ENCODE measurements at regions not wholly inside any gene's neighbourhood (a gene's known extent, or its start where the extent isn't known, plus 50 kb on each side); places are given as distances from the start of the nearest gene placed in this dataset.

DNA sequence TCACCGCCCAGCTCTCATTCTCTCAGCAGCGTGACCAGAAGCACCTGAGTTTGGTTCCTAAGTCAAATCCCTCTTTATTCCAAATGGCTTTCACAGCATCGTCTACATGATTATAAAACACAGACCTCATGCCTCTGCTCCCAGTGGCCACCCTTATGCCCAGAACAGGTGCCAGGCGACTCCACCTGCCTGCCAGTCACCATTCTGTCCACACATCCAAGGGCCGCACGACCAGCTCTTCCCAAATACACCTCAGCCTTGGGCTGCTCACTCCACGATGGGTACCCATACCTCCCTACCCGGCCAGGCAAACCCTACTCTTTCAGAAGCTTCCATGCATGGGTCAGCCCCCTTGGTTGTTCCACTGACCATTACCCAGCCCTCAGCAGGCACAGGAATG is 851.6 kb upstream of the SALL3 start:
- no peak for DNase-seq

- no peak for DNase-seq
Measured at GRCh38 chr18:78129260-78129659, 850.4 kb upstream of the SALL3 start.

- DNase-seq, result no peak
Measured at GRCh38 chr18:78130232-78131195, 849.1 kb upstream of the SALL3 start.

- DNase-seq, result no peak
Measured at GRCh38 chr18:78133729-78134128, 845.9 kb upstream of the SALL3 start.

GRCh38 chr18:78136986-78137385 is 842.6 kb upstream of the SALL3 start:
- no peak for DNase-seq

- no peak for DNase-seq
Measured at GRCh38 chr18:78138983-78139496, 840.6 kb upstream of the SALL3 start.

- DNase-seq, result no peak
Measured at GRCh38 chr18:78140294-78140693, 839.3 kb upstream of the SALL3 start.

GRCh38 chr18:78144669-78145068 is 834.9 kb upstream of the SALL3 start:
- no peak for DNase-seq

DNA sequence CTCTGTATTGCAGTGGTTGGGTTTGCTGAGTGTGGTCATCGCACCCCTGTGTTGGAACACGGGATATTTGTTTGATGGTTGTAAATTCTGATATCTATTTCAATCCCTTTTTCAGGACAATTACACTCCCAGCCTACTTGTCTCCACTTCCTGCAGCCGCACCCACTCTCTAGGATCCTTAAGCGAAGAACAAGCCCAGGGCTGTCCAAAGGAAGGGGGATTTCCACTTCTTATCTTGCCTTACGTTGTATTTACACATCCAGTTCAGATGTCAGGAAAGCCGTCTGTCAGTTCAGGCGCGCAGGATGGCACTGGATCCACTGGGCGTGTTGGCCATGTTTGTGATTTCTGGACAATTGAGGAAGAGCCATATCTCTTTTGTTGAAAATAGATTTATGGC is 834.5 kb upstream of the SALL3 start:
- no peak for DNase-seq

DNA sequence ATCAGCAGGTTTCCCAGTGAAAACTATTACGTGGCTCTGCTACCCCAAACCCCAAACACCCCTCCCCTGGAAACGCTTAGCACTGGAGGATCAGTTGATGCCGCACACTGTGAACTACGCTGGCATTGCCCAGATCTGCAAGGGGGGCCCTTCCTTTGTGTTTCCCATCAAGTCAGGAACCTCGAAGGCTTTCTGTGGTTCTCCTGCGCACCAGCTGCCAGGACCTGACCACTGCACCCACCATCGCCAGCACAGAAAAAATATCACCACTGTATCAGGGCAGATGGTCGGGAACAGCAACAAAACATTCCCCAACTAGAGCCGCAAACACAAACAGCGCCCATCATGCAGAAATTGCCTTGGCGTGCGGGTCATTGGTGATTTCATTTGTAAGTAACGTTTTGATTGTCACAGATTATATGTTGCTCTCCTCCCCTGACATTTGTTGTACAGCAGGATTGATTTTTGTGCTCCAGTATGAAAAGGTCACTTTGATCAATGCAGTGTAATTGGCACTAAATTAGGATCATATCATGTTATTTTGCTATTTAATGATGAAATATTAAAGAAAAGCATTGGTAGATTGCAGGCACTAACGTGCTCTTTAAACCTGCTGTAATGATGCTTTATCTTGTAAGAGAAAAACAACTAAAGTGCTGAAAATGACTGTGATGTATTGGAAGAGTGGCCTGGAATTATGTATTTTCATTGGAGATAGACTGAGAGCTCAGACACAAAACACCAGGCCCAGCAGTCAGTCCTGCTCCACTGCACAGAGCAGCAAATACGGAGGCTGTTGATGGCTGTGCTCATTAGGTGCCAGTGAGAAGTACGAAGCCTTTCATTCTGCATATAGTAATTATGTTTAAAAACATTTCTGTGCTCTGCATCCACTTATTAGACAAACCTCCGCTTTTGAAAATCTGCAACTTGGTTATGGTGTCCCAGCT is 833.2 kb upstream of the SALL3 start:
- DNase-seq, result no peak

DNA sequence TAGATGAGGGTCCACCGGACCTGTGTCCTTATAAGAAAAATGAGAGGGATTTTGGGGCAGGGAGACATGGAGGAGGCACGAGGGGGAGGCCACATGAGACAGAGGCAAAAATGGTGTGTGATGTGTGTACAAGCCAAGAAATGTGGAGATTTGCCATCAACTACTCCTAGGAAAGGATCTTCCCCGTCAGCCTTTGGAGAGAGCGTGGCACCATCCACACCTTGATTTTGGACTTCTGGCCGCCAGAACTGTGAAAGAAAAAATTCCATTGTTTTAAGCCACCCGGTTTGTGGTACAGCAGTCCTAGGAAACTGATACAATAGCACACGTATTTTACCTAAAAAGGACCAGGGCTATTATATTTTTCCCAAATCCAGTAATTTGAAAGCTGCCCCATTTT is 829.0 kb upstream of the SALL3 start:
- no peak for DNase-seq

GRCh38 chr18:78151234-78151633 is 828.4 kb upstream of the SALL3 start:
- no peak for DNase-seq

- no peak for DNase-seq
Measured at GRCh38 chr18:78151948-78152725, 827.5 kb upstream of the SALL3 start.

GRCh38 chr18:78153362-78153761 is 826.3 kb upstream of the SALL3 start:
- DNase-seq, result no peak

DNA sequence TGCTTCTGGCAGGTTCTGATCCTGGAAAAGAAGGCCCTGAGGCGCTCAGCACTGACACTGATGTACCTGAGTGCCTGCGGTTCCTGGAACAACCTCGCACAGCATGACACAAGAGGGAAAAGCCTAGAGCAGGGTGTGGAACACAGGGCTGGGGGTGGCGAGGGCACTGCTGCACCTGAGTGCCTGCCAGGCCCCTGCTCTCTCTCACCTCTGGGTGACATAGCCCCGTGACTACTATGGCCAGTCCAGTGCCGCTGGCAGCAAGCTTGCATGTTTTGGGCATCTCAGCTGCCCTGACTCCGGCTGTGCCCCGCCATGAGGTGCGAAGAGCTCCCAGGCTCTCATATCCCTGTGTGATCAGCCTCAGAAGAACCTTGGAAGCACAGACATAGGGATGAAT is 825.2 kb upstream of the SALL3 start:
- no peak for DNase-seq

DNA sequence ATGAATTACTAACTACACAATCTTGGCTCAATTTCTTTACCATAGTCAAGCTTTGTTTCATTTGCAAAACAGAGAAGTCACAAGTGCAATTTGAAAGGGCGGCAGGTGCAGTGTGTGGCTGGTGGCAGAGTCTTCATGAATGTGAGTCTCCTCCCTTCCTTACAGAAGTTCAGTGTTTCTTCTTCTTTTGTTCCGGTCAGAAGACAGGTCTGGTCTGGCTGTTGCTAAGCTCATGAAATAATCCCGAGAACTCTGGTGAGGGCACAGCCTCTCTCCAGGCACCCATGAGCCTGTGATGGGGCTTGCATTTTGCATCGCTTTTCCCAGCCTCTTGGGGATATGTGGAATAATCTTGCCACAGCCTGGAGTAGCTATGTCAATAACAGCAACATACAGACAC is 824.8 kb upstream of the SALL3 start:
- no peak for DNase-seq

DNA sequence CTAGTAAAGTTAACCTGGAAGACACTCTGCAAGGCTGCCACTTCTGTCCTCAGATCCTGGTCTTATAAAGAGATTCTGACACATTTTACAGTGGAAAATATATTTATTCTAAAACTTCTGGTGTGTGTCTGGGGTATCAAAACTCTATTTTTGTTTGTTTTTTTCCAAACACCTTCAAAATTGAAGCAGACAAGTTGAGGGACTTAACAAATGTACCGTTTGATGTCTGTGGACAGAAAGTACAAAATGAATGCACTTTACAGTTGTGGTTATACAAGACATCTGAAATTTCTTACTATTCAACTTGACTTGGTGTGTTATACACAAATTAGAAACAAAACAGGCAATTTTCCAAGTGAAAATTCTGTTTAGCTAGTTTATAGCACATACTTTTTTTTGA is 823.2 kb upstream of the SALL3 start:
- DNase-seq, result no peak

GRCh38 chr18:78158943-78159342 is 820.7 kb upstream of the SALL3 start:
- DNase-seq, result no peak

DNA sequence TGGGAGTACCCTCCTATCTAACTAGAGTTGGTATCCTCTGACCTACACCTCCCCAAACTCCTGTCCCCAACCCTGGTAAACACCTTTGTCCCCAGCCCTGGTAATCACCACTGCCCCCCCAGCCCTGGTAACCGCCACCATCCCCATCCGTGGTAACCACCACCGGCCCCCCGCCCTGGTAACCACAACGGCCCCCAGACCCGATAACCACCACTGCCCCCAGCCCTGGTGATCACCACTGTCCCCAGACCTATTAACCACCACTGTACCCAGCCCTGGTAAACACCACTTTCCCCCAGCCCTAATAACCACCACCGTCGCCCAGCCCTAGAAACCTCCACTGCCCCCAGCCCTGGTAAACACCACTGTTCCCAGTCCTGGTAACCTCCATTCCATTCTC is 820.2 kb upstream of the SALL3 start:
- no peak for DNase-seq

DNA sequence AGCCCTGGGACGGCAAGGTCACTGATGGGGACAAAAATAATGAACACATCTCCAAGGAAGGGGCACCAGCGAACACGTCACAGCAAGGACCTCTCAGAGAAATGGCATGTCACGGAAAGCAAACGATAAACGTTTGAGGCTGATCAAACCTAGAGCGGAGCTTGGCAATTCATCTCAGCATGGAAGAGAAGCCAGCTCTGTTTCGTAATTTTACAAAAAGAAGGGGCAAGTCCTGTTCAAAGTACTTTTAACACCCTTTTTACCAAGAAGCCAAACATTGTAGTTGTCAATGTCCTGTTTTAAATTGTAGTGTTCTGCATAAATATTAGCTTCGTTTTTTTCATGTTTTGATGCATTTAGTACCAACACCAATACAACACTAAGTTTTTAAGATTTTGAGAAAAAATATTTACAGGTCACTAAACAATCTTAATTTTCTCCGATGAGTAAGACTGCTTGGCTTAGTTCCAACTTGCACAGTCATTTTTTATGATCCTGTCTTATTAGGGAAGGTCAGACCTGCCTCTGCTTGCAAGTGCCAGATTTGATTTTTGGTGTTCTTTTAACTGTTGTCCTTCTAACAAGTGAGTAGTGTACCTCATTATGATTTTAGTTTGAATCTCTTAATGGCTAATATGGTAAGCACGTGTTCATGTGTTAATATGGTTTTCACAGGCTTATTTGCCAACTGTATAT is 818.5 kb upstream of the SALL3 start:
- no peak for DNase-seq

DNA sequence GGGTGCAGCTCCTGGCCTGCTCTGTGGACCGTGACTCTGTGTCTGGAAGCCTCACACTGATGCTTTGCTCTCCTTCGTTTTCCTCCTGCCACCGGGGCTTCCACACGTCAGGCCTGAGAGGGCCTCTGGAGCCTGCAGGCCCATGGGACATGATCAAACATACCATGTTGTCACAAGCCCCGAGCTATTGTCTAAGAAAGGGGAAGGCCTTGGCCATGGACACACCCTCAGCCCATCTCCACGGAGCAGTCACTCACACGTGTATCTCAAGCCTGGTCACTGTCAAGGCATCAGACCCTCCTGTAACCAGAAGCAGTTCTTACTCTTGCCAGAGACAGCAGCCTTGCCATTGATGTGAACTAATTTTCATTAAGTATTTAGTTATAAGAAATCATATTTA is 814.1 kb upstream of the SALL3 start:
- DNase-seq, result no peak

DNA sequence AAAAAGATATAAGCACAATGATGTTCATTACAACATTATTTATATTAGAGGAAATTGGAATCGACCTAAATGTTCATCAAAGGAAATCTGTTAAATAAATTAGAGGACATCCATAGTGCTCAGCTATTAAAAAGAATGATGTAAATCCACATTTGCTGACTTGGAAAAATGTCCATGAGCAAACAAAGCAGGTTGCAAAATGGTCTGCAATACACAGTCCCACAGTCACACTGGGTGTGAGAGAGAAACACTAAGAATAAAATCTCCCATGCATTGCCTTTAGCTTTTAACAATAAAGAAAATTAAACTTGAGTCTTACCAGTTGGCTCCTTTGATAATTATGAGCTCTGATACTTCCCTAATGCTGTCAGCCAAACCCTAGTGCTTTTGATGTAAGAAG is 811.1 kb upstream of the SALL3 start:
- no peak for DNase-seq

Data from activated CD8-positive, alpha-beta memory T cell treated with anti-CD3 and anti-CD28 coated beads for 24 hours (primary cell).